H9 (cell line): ENCODE measurements at regions not wholly inside any gene's neighbourhood (a gene's known extent, or its start where the extent isn't known, plus 50 kb on each side); places are given as distances from the start of the nearest gene placed in this dataset.
"Not testable (repeated sequence)": the region's sequence is repeated elsewhere in the genome, so short reads cannot be mapped to it uniquely, and the experiment has no call there.

ENCODE experiments used
- DNase-seq: peaks from one replicate; pipeline ENCODE4 v3.0.0-alpha.2; 2017
- H2AFZ ChIP-seq: one replicate; pipeline ENCODE4 v1.6.1; 2013; ENCODE audit warnings: mild to moderate bottlenecking, low read length, control low read depth, moderate library complexity
- H2AK5ac ChIP-seq: 2 replicates; pipeline ENCODE4 v1.6.1; 2013; ENCODE audit warnings: low read length, control low read depth, mixed read lengths; ENCODE audit not compliant: insufficient read length
- H2BK120ac ChIP-seq: one replicate; pipeline ENCODE4 v1.6.1; 2013; ENCODE audit warnings: low read depth, mild to moderate bottlenecking, low read length, control low read depth, inconsistent platforms; ENCODE audit not compliant: poor library complexity, severe bottlenecking
- H2BK12ac ChIP-seq: 2 replicates; pipeline ENCODE4 v1.6.1; 2013; ENCODE audit warnings: low read length, control low read depth, mixed read lengths, low read depth; ENCODE audit not compliant: insufficient read length
- H2BK15ac ChIP-seq: 2 replicates; pipeline ENCODE4 v1.6.1; 2013; ENCODE audit warnings: low read depth, low read length, control low read depth
- H2BK20ac ChIP-seq: one replicate; pipeline ENCODE4 v1.6.1; 2013; ENCODE audit warnings: low read depth, mild to moderate bottlenecking, low read length, control low read depth, inconsistent platforms; ENCODE audit not compliant: poor library complexity, severe bottlenecking
- H2BK5ac ChIP-seq: 2 replicates; pipeline ENCODE4 v1.6.1; 2013; ENCODE audit warnings: low read length, control low read depth, mixed read lengths; ENCODE audit not compliant: insufficient read length
- H3K14ac ChIP-seq: 2 replicates; pipeline ENCODE4 v1.6.1; 2013; ENCODE audit warnings: low read length, control low read depth; ENCODE audit not compliant: insufficient read depth
- H3K18ac ChIP-seq: 2 replicates; pipeline ENCODE4 v1.6.1; 2013; ENCODE audit warnings: low read depth, mild to moderate bottlenecking, mixed read lengths, low read length, control low read depth; ENCODE audit not compliant: insufficient read length
- H3K23ac ChIP-seq: 2 replicates; pipeline ENCODE4 v1.6.1; 2013; ENCODE audit warnings: low read length, control low read depth, mixed read lengths, low read depth; ENCODE audit not compliant: insufficient read length
- H3K23me2 ChIP-seq: 2 replicates; pipeline ENCODE4 v1.6.1; 2013; ENCODE audit warnings: low read depth, mild to moderate bottlenecking, mixed read lengths, low read length, control low read depth; ENCODE audit not compliant: insufficient read length, poor library complexity, severe bottlenecking
- H3K27ac ChIP-seq: 2 replicates; pipeline ENCODE4 v1.5.1; 2013; ENCODE audit warnings: low read length, control low read depth, mixed read lengths, low read depth; ENCODE audit not compliant: insufficient read length
- H3K27me3 ChIP-seq: 2 replicates; pipeline ENCODE4 v1.6.1; 2013; ENCODE audit warnings: low read length, control low read depth, inconsistent platforms; ENCODE audit not compliant: insufficient read depth
- H3K4ac ChIP-seq: 2 replicates; pipeline ENCODE4 v1.6.1; 2013; ENCODE audit warnings: low read depth, mild to moderate bottlenecking, control low read depth, inconsistent platforms, low read length, moderate library complexity
- H3K4me1 ChIP-seq: 2 replicates; pipeline ENCODE4 v1.6.1; 2013; ENCODE audit warnings: low read length, control low read depth, inconsistent platforms; ENCODE audit not compliant: insufficient read depth
- H3K4me2 ChIP-seq: 2 replicates; pipeline ENCODE4 v1.6.1; 2013; ENCODE audit warnings: low read length, control low read depth, mixed read lengths; ENCODE audit not compliant: insufficient read length, insufficient read depth
- H3K56ac ChIP-seq: 2 replicates; pipeline ENCODE4 v1.6.1; 2013; ENCODE audit warnings: low read depth, mild to moderate bottlenecking, mixed read lengths, low read length, control low read depth; ENCODE audit not compliant: insufficient read length
- H3K79me1 ChIP-seq: 2 replicates; pipeline ENCODE4 v1.6.1; 2013; ENCODE audit warnings: low read depth, mild to moderate bottlenecking, moderate library complexity, low read length, control low read depth, inconsistent platforms; ENCODE audit not compliant: insufficient read depth, poor library complexity, severe bottlenecking
- H3K79me2 ChIP-seq: 2 replicates; pipeline ENCODE4 v1.6.1; 2013; ENCODE audit warnings: low read length, control low read depth, inconsistent platforms; ENCODE audit not compliant: insufficient read depth
- H3K9ac ChIP-seq: 2 replicates; pipeline ENCODE4 v1.6.1; 2013; ENCODE audit warnings: low read length, control low read depth, mixed read lengths; ENCODE audit not compliant: insufficient read length; ENCODE audit errors: extremely low read depth
- H3K9me3 ChIP-seq: one replicate; pipeline ENCODE4 v1.6.1; 2013; ENCODE audit warnings: low read depth, low read length, inconsistent platforms; ENCODE audit not compliant: control insufficient read depth
- H3T11ph ChIP-seq: one replicate; pipeline ENCODE4 v1.6.1; 2013; ENCODE audit warnings: mild to moderate bottlenecking, low read length, control low read depth, inconsistent platforms
- H4K20me1 ChIP-seq: one replicate; pipeline ENCODE4 v1.6.1; 2013; ENCODE audit not compliant: control insufficient read depth, insufficient read length, insufficient read depth
- H4K5ac ChIP-seq: 2 replicates; pipeline ENCODE4 v1.6.1; 2013; ENCODE audit warnings: low read depth, mild to moderate bottlenecking, mixed read lengths, low read length, control low read depth; ENCODE audit not compliant: insufficient read length
- H4K8ac ChIP-seq: replicated peaks from 2 replicates; pipeline ENCODE4 v1.6.1; 2013; ENCODE audit warnings: low read length, control low read depth, mixed read lengths, low read depth; ENCODE audit not compliant: insufficient read length
- H4K91ac ChIP-seq: 2 replicates; pipeline ENCODE4 v1.6.1; 2013; ENCODE audit warnings: low read depth, mild to moderate bottlenecking, moderate library complexity, mixed read lengths, low read length, control low read depth; ENCODE audit not compliant: insufficient read length
- H3K27ac Mint-ChIP-seq, 3 experiments: 2 replicates in 2 of 3; 3 replicates in 1 of 3; pipeline ENCODE4 v1.8.0; 2020 to 2021; ENCODE audit warnings: mixed read lengths in 3 of 3, mild to moderate bottlenecking in 1 of 3, moderate library complexity in 1 of 3
- H3K27me3 Mint-ChIP-seq: 2 replicates; pipeline ENCODE4 v1.8.0; 2021; ENCODE audit warnings: low read depth, mild to moderate bottlenecking, moderate library complexity, mixed read lengths
- H3K36me3 Mint-ChIP-seq, 3 experiments: 2 replicates in 2 of 3; 3 replicates in 1 of 3; pipeline ENCODE4 v1.8.0; 2020 to 2021; ENCODE audit warnings: low read depth in 3 of 3, mixed read lengths in 3 of 3; ENCODE audit not compliant: insufficient read depth in 1 of 3
- H3K4me1 Mint-ChIP-seq, 2 experiments: 2 replicates each; pipeline ENCODE4 v1.8.0; 2020; ENCODE audit warnings: mixed read lengths in 2 of 2
- H3K4me3 Mint-ChIP-seq, 2 experiments: 2 replicates in 1 of 2; 3 replicates in 1 of 2; pipeline ENCODE4 v1.8.0; 2020 to 2021; ENCODE audit warnings: mild to moderate bottlenecking in 2 of 2, mixed read lengths in 2 of 2, moderate library complexity in 1 of 2
- H3K9me3 Mint-ChIP-seq, 2 experiments: 2 replicates in 1 of 2; 3 replicates in 1 of 2; pipeline ENCODE4 v1.8.0; 2020; ENCODE audit warnings: mild to moderate bottlenecking in 2 of 2, mixed read lengths in 2 of 2, moderate library complexity in 1 of 2
- WGBS: extraction: QIAGEN DNeasy Blood & Tissue Kit; methylation state at CpG from one replicate; pipeline ENCODE4 v1.1.7; 2013; ENCODE audit warnings: missing lambda C conversion rate, low lambda C conversion rate, mixed read lengths; ENCODE audit not compliant: insufficient read length; ENCODE audit errors: extremely low coverage; 5-methylcytosine and 5-hydroxymethylcytosine counted together
- TF ChIP-seq, protein P1 (sequence below): fragments of 200-600 bp; sonication (generic); conservative IDR thresholded peaks from 3 replicates; pipeline ENCODE4 v1.8.0; 2021; ENCODE audit warnings: antibody characterized with exemption, mild to moderate bottlenecking

DNA sequence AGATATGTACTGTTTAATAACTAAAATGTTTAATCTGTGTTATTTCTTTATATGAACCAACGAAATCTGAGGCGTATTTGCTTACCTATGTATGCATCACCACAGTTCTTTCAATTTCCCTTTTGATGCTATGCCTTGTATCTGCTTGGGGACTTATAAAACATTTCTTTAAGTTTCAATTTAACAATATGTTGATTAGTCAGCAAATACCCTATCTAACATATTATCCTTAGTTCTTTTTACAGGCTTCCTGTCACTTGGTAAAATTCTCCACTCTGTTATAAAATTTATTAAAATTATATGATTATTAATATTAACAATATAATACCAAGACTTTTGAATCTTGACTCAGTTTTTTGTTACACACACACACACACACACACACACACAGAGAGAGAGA, 174.3 kb downstream of the CPS1 start:
- Histone ChIP-seq H2BK120ac (no peak overlapping the region), H3K56ac (no peak overlapping the region), H3K27ac (no peak overlapping the region), H4K8ac (no peak overlapping the region), H2BK5ac (no peak overlapping the region), H3K23me2 (no peaks in the 10 kb centered on the region), H3T11ph (no peak overlapping the region), H2BK15ac (no peak overlapping the region), H2AFZ (no peak overlapping the region), H2BK20ac (no peak overlapping the region), H3K14ac (no peak overlapping the region), H2AK5ac (no peak overlapping the region), H3K4ac (no peak overlapping the region), H4K5ac (no peak overlapping the region), H3K4me2 (no peak overlapping the region), H3K9me3 (no peaks in the 10 kb centered on the region), H3K79me1 (no peaks in the 10 kb centered on the region), H3K18ac (no peak overlapping the region), H3K9ac (no peak overlapping the region), H2BK12ac (no peak overlapping the region), H3K4me1 (no peaks in the 10 kb centered on the region), H4K91ac (no peak overlapping the region), H3K79me2 (no peaks in the 10 kb centered on the region), H3K27me3 (no peaks in the 10 kb centered on the region), H3K23ac (no peak overlapping the region), H4K20me1 (no peaks in the 10 kb centered on the region)
- Mint-ChIP-seq H3K36me3 (peaks cover 0 to 5% (median 4%) of the 10 kb centered on the region in 3 experiments; a peak in 4 of 7 replicates), H3K9me3 (peaks cover 2 to 4% of the 10 kb centered on the region in 2 experiments; a peak in 3 of 5 replicates), H3K4me1 (peaks cover 6 to 7% of the 10 kb centered on the region in 2 experiments), H3K4me3 (no peak overlapping the region), H3K27ac (no peak overlapping the region), H3K27me3 (no peaks in the 10 kb centered on the region)
- no CpG with 5 or more reads among the region's 2 CpGs for WGBS
- DNase-seq, result no peak
- TF ChIP-seq, protein P1, sequence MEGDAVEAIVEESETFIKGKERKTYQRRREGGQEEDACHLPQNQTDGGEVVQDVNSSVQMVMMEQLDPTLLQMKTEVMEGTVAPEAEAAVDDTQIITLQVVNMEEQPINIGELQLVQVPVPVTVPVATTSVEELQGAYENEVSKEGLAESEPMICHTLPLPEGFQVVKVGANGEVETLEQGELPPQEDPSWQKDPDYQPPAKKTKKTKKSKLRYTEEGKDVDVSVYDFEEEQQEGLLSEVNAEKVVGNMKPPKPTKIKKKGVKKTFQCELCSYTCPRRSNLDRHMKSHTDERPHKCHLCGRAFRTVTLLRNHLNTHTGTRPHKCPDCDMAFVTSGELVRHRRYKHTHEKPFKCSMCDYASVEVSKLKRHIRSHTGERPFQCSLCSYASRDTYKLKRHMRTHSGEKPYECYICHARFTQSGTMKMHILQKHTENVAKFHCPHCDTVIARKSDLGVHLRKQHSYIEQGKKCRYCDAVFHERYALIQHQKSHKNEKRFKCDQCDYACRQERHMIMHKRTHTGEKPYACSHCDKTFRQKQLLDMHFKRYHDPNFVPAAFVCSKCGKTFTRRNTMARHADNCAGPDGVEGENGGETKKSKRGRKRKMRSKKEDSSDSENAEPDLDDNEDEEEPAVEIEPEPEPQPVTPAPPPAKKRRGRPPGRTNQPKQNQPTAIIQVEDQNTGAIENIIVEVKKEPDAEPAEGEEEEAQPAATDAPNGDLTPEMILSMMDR, result no peak

DNA sequence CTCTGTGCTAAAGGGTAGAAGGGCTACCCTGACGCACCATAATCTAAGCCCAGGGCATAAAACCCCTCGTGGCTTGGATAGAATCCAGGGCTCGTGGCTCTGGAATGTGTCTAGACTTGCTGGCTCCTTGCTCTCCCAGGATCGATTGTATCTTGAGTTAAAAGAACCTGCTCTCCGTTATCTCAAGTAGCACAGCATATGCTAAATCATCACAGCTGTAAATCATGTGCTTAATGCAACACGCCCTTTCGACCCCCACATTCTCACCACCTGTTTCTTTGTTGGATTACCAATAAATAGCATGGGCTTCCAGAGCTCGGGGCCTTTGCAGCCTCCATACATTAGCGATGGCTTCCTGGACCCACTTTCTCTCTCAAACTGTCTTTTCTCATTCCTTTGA, 190.4 kb downstream of the CPS1 start:
- WGBS, result no CpG with 5 or more reads among the region's 9 CpGs
- H3K9me3 ChIP-seq, H2AK5ac ChIP-seq, H3K9ac ChIP-seq, H3K27ac ChIP-seq, H2BK12ac ChIP-seq, H3K23ac ChIP-seq, H3K18ac ChIP-seq, H3K56ac ChIP-seq, DNase-seq, H3K27me3 ChIP-seq, H2AFZ ChIP-seq, H3K4ac ChIP-seq, H3K27me3 Mint-ChIP-seq, H3T11ph ChIP-seq, H3K4me2 ChIP-seq, H2BK5ac ChIP-seq, H4K5ac ChIP-seq, H2BK120ac ChIP-seq, H4K91ac ChIP-seq, H3K4me1 Mint-ChIP-seq, H3K36me3 Mint-ChIP-seq, H4K20me1 ChIP-seq, H3K79me2 ChIP-seq, H3K79me1 ChIP-seq, H4K8ac ChIP-seq, H3K14ac ChIP-seq, H3K4me3 Mint-ChIP-seq, H3K9me3 Mint-ChIP-seq, H3K23me2 ChIP-seq, H2BK15ac ChIP-seq, H3K4me1 ChIP-seq, H2BK20ac ChIP-seq: not testable (repeated sequence)
- peak overlapping the region in 1 of 3 experiments; percentile 3; a peak in 2 of 7 replicates for H3K27ac Mint-ChIP-seq
